Suprapubic skin (tissue), 3 donors: ENCODE measurements at regions not wholly inside any gene's neighbourhood (a gene's known extent, or its start where the extent isn't known, plus 50 kb on each side); places are given as distances from the start of the nearest gene placed in this dataset.

Experiments
- POLR2A ChIP-seq, 2 donors: fragments of 450-650 bp; IDR thresholded peaks; one replicate each; pipeline ENCODE4 v1.6.1; 2017; ENCODE audit warnings: antibody characterized with exemption in 2 of 2, mild to moderate bottlenecking in 2 of 2, moderate library complexity in 2 of 2
- TF ChIP-seq, protein P1 (sequence below), 2 donors: fragments of 200-600 bp in 1 of 2; fragments of 450-650 bp in 1 of 2; sonication (generic) in 1 of 2; IDR thresholded peaks; one replicate each; pipeline ENCODE4 v1.5.1; 2016 to 2019; ENCODE audit warnings: antibody characterized with exemption in 2 of 2, mild to moderate bottlenecking in 1 of 2, moderate library complexity in 1 of 2

DNA sequence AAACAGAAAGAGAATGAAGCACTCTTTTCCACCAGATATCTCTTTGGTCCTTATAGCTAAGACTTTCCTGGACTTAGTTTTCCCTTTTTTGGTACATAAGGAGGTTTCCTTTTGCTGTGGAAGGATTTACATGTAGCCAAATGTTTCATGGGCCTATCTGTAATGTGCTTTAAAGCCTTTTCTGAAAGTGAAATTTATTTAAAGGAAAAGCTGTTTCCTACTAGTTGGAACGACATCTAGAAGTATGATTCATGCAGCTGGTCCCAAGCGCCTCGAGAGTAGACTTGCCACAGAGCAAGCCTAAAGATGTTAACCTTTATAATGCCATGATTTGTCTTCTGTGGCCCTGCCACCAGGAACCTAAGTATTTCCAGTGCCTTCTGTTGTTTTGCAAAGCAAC, 390.3 kb downstream of the DLEU7 start:
- TF ChIP-seq, protein P1, sequence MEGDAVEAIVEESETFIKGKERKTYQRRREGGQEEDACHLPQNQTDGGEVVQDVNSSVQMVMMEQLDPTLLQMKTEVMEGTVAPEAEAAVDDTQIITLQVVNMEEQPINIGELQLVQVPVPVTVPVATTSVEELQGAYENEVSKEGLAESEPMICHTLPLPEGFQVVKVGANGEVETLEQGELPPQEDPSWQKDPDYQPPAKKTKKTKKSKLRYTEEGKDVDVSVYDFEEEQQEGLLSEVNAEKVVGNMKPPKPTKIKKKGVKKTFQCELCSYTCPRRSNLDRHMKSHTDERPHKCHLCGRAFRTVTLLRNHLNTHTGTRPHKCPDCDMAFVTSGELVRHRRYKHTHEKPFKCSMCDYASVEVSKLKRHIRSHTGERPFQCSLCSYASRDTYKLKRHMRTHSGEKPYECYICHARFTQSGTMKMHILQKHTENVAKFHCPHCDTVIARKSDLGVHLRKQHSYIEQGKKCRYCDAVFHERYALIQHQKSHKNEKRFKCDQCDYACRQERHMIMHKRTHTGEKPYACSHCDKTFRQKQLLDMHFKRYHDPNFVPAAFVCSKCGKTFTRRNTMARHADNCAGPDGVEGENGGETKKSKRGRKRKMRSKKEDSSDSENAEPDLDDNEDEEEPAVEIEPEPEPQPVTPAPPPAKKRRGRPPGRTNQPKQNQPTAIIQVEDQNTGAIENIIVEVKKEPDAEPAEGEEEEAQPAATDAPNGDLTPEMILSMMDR (IDR thresholded peaks at IDR 0.05), result no peak
- no peak for TF ChIP-seq POLR2A (IDR thresholded peaks at IDR 0.05)
